Effector CD8-positive, alpha-beta T cell (primary cell): ENCODE measurements at regions not wholly inside any gene's neighbourhood (a gene's known extent, or its start where the extent isn't known, plus 50 kb on each side); places are given as distances from the start of the nearest gene placed in this dataset.
A peak's percentile ranks its signal among the peaks of the same experiment; 100 is the strongest.

Experiments
- DNase-seq: peaks from one replicate; lab custom pipeline; 2025; lab: John Stamatoyannopoulos, UW

DNA sequence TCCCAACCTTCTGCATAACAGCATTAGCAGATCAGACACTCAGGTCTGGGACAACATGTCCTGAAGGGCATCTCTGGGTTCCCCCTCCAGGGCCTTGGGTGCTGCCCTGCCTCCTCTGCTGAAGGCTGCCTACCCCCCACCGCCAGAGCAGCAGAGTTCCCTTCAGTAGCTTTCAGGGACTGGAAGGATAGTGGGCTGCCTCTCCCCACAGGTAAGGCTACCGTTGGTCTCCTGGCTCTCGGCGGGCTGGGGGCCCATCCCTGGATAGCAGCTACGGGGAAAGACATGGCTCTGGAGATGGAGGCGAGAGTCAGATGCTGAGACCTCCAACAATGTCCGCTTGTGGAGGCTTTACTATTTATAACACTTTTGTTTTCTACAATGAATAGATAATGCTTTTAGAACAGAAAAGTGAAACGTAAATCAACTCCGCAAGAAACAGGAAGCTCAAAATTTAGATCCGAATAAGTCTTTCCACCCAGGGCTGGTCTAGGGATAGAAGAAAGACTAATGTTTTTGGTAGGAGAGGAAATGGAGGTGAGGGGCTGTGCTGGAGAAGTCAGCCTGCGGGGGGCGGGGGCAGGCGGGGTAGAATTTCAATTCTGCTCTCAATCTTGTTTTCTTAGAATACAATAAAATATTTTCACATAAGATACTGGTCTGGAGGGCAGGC, 58.4 kb downstream of the ARL4C start:
- no peak for DNase-seq

GRCh38 chr2:234437642-234438304, 59.1 kb downstream of the ARL4C start:
- no peak for DNase-seq

DNA sequence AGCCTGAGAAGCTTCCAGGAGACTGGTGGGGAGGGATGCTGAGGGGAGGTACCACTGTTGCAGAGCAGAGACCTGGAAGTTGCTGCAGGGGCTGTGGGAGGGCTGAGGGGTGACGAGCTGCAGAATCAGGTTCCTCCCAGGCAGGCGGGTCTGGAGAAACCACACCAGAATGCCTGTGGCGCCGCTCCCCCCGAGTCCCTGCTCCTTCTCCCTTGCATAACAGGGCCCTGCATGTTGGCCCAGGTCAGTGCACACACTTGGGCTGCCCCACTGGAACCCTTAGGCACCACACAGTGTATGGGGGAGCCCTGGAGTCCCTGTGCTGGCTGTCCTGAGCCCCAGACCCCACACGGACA, 60.4 kb downstream of the ARL4C start:
- no peak for DNase-seq

DNA sequence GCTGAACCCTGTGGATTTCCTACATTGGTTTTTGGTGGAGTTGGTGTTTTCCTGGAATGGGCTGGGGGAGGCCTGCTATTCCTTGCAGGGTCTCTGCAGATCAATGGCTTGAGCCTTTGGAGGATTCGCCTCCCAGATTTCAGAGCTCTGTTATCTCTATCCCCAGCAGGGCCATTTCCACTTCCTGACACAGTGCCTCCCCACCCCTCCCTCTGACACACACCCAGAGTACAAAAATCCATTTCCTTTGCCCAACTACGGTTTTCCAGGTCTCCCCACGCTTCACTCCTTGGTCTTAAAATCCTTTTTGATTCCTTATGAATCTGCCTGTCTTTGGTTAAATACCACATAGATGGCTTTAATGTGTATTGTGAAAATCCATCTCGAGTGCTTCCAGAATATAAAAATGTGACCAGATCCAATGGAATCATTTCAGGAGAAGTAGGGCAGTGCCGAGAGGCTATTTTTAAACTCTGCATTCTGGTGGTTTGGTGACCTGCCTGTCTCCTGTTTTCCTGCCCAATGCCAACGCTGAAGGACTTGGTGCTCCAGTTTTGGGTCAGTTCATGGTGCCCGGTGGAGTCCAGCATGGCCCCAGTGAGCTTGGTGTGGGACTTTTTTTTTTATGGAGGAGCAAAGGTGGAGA, 60.9 kb downstream of the ARL4C start:
- DNase-seq: no peak

DNA sequence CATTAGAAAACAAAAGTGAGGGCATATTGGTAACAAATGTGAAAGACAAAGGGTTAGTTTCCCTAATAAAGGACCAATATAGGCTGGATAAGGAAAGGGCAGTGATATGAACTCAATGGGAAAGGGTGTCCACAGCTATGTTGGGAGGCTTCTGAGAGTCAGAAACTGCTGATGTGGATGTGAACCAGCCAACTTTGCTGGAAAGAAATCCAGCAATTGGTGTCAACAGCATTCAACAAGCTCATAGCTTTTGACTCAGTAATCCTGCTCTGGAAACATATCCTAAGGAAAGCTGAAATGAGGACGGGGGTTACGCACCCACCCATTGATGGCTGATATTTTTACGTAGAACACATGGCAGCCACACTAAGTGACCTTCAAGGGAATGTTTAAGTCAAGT, 63.7 kb downstream of the ARL4C start:
- DNase-seq: no peak

- no peak for DNase-seq
Observed at GRCh38 chr2:234430871-234431270, 66.0 kb downstream of the ARL4C start.

DNA sequence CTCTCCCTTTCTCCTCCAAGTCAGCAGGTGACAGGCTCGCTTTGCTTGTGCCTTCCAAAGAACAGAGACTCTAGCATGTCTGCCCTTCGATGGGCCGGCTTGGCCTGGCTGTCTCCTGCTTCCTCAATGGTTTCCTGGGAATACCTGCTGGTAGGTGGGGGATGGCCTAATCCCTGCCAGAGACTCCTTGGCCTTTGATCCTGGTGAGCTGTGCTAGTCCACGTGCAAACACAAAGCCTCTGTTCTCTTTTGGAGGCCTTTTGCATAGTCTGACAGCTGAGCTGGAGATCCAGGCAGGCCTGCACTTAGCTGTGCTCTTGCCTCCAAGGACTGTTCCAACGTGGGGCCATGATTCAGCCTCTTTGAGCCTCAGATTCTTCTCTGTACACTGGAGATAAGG, 67.6 kb downstream of the ARL4C start:
- no peak for DNase-seq

DNA sequence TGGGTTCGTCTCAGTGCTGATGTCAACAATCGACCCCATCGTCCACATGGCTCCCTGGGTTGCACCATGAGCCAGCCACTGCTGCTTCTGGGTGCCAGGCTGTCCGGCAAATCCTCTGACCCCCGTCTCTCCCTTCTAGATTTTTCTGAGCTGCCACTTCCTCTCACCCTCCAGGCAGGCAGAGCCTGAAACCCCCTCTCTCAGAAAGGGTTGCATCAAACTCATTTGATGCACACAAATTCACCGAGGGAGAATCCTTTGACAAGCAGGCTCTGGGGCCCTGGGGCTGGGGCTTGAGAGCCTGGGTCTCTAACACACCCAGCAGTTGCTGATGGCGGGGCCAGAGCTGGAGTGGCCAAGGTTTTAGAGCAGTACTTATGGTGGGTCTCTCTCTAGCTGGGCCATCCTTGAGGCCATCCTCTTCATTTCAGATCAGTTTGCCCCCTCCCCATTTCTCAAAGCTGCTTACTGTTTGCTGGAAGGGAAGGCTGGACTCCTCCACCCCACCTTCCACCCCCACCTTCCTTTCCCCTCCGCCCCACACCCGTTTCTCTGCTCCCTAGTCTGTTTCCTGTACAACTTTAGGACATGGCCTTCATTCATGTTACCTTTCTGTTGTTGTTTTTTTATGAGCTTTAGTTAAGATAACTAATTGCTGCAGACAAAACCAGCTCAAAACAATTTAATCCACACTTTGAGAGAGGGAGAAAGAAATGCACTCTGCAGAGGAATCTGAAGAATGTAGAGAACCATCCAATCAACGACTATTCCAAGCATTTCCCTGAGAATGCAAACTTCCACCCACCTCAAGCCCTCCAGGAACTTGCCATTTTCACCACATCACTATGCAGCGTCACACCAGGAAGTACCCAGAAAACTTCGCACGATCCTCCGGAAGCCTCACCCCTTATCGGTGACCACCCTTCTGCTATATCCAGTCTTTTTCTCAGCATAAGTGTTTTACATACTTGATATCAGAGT, 69.5 kb downstream of the ARL4C start:
- DNase-seq: no peak

DNA sequence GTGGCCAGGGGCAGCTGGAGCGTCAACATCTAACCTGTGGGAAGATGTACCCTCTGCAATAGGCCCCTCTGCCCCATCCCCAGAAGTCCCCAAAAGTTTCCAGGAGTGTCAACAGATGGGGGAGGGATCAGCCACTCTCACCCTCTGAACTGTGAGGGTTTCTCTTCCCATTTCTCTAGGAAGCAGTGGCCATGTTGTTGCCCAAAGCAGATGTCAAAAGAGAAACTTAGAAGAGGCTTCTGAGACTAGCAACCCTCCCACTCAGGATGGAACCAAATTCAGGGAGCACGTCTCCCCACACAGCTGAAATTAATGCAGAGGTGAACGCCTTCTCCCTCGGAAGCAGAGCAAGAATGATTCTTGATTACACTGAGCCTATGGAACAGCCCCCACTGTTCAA, 70.3 kb downstream of the ARL4C start:
- no peak for DNase-seq

DNA sequence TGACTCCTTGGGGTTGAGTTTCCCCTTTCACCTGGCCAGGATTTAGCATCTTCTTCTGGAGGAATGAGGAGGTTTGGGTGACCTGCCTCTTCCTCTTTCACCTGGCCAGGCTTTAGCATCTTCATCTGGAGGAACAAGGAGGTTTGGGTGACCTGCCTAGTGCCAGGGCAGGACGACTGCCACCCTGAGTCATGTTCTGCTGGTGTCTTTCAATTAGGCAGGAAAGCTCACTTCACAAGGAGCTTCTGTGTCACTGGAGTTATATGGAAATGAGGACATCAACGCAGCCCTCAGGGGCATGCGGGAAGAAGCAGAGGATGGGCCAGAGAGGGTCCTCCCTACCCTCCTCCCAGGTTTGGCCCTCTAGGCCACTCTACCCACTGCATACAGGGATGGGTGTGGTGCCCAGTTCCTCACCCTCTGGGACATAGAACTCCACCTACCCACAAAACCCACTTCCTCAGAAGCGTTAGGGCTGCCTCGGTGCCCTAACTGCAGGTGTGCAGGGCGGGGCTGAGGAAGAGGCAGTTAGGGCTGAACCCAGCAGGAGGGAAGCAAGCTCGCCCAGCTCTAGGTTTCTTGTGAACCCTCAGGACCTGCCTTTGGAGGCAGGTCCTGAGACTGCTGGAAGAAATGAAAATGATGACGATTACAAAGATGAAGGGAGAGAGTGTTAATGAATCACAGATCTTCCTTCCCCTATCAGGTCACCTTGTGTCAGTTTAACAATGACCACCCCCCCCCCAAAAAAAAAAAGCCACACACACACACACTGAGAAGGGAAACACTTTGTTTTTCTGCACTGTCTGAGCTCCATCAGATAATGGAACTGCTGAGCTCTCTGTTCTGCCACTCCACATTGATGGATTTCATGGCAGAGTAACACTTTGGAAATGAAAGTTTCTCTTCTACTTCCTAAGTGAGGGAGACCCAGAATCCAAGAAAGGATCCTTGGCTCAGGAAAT, 71.0 kb downstream of the ARL4C start:
- DNase-seq: peak; percentile 24

DNA sequence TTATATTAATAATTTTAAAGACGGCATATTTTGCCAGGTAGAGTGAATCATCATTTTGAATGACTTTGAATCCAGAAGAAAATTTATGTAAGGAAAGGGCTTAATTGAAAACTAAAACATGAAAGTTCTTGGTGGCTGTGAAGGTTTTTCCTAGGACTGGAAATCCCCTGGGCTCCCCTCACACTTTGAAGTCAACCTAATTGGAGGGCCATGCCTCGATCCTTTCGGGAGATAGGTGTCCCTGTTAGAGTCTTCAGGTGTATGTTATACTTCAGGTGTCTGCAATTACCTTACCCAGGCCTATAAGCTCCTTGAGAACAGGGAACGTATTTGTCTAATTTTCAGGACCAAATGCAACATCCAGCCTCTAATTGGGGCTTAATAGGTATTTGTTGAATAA, 73.0 kb downstream of the ARL4C start:
- DNase-seq: no peak

DNA sequence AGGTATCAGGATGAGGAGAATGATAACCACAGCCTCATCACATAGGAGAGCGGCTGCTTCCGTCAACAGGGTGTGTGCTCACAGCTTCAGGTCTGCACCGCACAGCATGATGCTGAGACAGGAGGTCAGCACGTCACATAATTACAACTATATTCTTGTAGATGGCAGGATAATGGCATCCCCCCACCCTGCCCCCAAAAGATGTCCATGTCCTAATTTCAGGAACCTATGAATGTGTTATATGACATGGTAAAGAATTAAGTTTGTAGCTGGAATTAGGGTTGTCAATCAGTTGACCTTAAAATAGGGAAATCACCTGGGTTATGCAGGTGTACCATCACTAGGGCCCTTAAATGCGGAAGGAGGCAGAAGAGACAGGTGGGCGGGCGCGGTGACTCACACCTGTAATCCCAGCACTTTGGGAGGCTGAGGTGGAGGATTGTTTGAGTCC, 73.9 kb downstream of the ARL4C start:
- peak; percentile 35 for DNase-seq

DNA sequence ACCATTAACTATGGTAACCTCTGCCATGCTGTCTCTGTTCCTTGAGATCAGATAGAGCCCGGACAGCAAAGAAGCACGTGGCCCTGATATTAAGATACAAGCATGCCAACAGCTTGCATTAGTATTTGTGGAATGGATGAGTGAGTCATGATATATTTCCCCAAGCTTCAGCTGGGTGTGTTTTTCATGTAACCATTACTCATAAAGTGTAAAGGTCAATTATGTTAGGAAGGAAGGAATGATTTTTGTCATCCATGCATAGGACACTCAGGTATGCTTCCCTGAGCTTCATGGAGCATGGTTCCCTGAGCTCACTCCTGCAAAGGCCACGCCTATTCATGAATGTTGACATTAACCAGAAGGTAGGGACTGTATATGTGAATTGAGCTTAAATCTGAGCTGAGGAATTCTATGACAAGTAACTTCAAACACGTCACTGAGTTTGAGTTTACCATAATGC, 74.6 kb downstream of the ARL4C start:
- no peak for DNase-seq

DNA sequence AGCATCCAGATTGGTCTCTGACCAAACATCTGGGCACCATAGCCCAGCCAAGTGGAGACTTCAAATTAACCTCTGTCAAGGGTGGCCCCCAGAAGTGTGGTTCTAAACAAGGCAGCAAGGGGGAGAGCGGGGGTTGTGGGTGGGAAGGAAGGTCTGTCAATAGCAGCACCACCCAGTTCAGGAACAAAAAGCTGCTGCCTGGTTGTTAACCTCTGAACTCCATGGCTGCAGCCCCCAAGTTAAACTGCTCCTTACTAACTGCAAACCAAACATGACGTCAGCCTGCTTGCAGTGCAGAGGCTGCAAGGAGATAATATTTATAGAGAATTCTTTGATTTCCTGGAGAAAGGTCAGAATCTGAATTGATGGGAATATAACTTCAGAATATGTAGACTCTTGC, 76.5 kb downstream of the ARL4C start:
- DNase-seq: no peak

DNA sequence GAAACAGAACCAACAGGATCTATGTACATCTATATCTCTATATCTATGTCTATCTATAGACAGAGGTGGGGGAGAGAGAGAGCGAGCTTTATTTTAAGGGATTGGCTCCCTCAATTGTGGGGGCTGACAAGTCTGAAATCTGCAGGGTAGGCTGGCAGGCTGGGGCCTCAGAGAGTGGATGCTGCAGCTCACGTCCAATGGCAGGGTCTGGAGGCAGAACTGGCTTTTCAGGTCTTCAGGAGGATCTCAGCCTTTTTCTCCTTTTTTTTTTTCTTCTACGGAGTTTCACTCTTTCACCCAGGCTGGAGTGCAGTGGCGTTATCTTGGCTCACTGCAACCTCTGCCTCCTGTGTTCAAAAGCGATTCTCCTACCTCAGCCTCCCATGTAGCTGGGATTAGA, 77.2 kb downstream of the ARL4C start:
- DNase-seq: no peak

- no peak for DNase-seq
Observed at GRCh38 chr2:234415706-234416105, 81.2 kb downstream of the ARL4C start.

GRCh38 chr2:234414596-234414995, 82.3 kb downstream of the ARL4C start:
- DNase-seq: no peak

DNA sequence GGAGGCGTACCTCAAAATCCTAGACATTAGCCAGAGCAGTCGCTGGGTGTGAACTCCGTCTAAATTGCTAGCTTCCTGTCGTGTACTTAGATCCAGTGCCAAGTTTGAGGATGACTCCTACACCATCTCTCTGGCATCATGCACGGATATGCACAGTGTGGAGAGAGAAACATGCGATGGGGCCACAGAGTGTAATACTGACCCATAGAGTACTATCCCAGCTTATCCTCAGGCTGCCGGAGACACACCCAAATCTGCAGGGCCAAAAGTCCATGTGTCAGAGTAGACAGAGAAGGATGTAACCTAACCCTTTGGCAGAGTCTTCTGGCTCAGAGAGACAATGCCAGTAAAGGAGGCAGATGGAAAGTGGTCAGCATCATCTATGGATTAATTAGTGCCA, 84.2 kb downstream of the ARL4C start:
- DNase-seq: no peak

DNA sequence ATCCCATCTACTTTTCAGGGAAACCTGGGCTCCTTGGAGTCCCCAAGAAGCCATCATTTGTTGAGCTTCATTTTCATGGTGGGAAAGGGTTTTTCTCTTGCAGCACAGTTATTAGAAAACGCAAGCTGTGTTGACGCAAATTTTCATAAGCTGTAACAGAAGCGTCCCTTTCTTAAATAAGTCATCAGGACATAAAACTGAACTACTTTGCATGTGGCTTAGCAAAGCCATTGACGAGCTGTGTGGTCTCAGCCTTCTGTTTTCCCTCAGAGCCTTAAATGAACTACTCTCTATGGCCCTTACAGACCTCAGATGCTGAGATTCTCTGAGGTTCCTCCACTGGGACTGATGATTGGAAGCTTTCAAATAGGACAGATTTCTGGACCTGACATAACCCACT, 85.1 kb downstream of the ARL4C start:
- DNase-seq: no peak

DNA sequence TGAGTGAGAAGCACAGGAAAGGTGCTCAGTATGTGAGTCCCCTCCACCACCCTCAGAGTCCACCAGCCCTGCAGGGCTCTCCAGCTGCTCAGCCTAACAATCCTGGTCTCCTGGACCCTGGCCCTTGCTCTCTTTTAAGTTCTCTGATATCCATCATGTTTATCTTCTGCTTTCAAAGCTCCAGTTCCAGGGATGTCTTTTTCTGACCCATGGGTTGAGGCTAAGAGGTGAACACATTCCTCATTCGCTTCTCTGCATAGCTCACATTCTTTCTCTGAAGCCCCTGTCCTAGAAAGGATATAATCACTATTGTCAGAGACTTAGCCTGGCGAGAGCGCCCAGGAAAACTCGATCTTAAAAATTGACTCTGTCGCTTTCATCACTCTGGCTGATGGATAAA, 86.4 kb downstream of the ARL4C start:
- no peak for DNase-seq

DNA sequence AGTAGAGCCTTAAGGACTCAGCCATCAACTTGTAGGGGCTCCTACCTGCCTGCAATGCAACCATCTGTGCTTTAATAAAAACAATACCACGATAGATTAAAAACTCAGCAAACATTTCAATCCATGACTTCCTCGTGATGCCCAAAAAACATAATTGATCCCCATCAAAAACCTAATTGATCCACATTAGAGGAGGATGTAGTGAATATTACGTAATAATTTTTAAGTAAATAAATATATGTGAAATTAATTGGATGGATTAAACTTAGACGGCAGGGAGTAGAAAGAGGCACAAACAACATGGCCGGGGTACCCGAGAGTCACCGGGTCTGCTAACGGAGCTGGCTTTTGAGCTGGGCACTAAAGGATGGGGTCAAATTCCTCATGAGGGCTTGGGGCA, 87.3 kb downstream of the ARL4C start:
- DNase-seq: no peak
